ENCODE measurements at regions not wholly inside any gene's neighbourhood (a gene's known extent, or its start where the extent isn't known, plus 50 kb on each side); places are given as distances from the start of the nearest gene placed in this dataset.

DNA sequence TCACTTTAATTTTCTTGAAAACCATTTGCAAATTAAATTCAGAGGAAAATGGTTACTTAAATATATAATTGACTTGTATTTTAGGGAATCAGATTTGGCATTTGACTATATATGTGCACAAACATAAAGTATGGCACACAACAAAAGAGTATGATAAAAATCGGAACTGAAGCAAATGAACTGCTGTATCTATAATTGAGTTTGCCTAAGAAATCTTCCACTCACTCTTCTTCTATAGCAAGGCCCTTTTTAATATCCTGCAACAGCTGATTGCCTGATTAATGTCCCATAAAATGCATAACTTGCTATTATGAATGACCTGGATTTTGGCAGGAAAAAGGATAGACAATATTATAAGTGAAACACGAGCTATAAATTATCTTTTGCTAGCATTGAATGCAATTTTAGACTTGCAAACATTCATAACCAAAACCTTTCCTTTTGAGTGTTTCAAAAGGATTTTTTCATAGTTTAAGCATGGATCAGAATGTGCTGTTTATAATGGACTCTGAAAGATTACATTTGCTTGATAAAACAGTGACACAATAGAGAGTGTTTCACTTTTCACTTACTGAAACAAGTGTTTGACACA, 2204.3 kb downstream of the MRPL39 start:
- TF ChIP-seq, protein P1, sequence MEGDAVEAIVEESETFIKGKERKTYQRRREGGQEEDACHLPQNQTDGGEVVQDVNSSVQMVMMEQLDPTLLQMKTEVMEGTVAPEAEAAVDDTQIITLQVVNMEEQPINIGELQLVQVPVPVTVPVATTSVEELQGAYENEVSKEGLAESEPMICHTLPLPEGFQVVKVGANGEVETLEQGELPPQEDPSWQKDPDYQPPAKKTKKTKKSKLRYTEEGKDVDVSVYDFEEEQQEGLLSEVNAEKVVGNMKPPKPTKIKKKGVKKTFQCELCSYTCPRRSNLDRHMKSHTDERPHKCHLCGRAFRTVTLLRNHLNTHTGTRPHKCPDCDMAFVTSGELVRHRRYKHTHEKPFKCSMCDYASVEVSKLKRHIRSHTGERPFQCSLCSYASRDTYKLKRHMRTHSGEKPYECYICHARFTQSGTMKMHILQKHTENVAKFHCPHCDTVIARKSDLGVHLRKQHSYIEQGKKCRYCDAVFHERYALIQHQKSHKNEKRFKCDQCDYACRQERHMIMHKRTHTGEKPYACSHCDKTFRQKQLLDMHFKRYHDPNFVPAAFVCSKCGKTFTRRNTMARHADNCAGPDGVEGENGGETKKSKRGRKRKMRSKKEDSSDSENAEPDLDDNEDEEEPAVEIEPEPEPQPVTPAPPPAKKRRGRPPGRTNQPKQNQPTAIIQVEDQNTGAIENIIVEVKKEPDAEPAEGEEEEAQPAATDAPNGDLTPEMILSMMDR (IDR thresholded peaks at IDR 0.05; ENCODE audit: poor library complexity, severe bottlenecking) = no peak
- Histone ChIP-seq H3K36me3 (ENCODE audit: low read depth) (no peaks in the 10 kb centered on the region), H3K27me3 (ENCODE audit: insufficient read depth, poor library complexity, severe bottlenecking) (peaks cover 21% of the 10 kb centered on the region), H3K9me3 (ENCODE audit: severe bottlenecking) (no peaks in the 10 kb centered on the region), H3K27ac (ENCODE audit: poor library complexity, severe bottlenecking) (no peak overlapping the region), H3K4me1 (ENCODE audit: insufficient read depth, poor library complexity, severe bottlenecking) (no peaks in the 10 kb centered on the region), H3K4me3 (ENCODE audit: severe bottlenecking) (no peak overlapping the region)
- no peak for ATAC-seq (ENCODE audit: low read depth)
- no peak for DNase-seq (ENCODE audit: low spot score)

DNA sequence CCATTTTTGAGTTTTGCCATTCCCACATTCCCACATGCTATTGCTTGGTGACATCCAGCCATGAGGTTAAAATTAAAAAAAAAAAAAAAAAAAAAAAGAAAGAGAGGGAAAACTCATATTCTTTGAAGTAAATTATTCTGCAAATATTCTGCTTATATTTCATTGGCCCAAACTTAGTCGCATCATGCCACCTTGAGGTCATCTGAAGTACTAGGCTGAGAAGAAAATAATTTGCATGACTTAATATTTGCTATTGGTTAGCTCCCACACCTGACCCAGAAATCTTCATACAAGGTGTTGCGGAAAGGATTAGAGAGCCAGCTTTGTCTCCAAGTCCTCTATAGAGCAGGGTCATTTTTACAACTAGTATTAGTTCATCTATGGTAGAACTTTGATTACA, 2206.0 kb downstream of the MRPL39 start:
- TF ChIP-seq, protein P1 (IDR thresholded peaks at IDR 0.05; ENCODE audit: poor library complexity, severe bottlenecking) = peak; percentile 49
- Histone ChIP-seq H3K27me3 (ENCODE audit: insufficient read depth, poor library complexity, severe bottlenecking) (peaks cover 24% of the 10 kb centered on the region), H3K9me3 (ENCODE audit: severe bottlenecking) (no peaks in the 10 kb centered on the region), H3K27ac (ENCODE audit: poor library complexity, severe bottlenecking) (no peak overlapping the region), H3K4me1 (ENCODE audit: insufficient read depth, poor library complexity, severe bottlenecking) (no peaks in the 10 kb centered on the region), H3K36me3 (ENCODE audit: low read depth) (no peaks in the 10 kb centered on the region), H3K4me3 (ENCODE audit: severe bottlenecking) (no peak overlapping the region)
- ATAC-seq (ENCODE audit: low read depth) (peak; percentile 59; the same call in 2 of the 3 replicates), DNase-seq (ENCODE audit: low spot score) (no peak)

DNA sequence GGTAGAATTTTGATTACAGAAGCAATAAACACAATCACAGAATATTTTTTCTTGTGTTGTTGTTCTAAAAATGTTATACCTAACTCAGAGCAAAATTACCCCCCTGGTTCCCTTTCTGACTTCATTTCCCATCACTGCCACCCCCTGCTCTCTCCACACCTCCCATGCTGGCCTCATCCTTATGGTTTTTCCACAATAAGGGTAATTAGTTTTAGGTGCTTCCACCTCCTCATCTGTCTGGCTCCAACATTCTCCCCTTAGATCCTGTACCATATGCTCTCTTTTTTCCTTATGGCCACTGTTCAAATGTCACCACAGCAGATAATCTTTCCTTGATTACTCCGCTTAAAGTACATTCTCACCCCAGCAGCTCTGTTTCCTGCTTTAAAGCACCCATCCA, 2208.6 kb downstream of the MRPL39 start:
- Histone ChIP-seq H3K27ac (ENCODE audit: poor library complexity, severe bottlenecking) (no peak overlapping the region), H3K4me1 (ENCODE audit: insufficient read depth, poor library complexity, severe bottlenecking) (no peaks in the 10 kb centered on the region), H3K9me3 (ENCODE audit: severe bottlenecking) (no peaks in the 10 kb centered on the region), H3K4me3 (ENCODE audit: severe bottlenecking) (no peak overlapping the region), H3K36me3 (ENCODE audit: low read depth) (no peaks in the 10 kb centered on the region), H3K27me3 (ENCODE audit: insufficient read depth, poor library complexity, severe bottlenecking) (peaks cover 14% of the 10 kb centered on the region)
- no peak for DNase-seq (ENCODE audit: low spot score)
- TF ChIP-seq, protein P1 (IDR thresholded peaks at IDR 0.05; ENCODE audit: poor library complexity, severe bottlenecking) = no peak
- no peak for ATAC-seq (ENCODE audit: low read depth)

DNA sequence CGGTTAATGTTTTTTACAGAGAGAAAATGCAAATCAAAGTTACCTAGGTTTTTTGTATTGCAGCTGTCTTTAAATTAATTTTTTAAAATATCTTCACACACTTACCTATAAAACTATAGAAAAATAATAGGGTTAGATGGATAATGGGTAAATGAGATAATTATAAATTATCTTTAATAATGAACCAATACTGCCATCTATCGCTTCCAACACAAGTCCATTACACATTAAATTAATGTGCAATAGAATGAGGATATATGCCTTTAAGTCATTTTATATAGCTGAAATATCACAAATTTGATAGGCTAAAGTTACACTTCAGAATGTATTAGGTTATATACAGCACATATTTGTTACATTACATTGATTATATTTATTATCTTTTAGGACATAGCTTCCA, 2212.8 kb downstream of the MRPL39 start:
- TF ChIP-seq, protein P1 (IDR thresholded peaks at IDR 0.05; ENCODE audit: poor library complexity, severe bottlenecking) = peak; percentile 24
- ATAC-seq (ENCODE audit: low read depth) (no peak), DNase-seq (ENCODE audit: low spot score) (no peak)
- no peaks in the 10 kb centered on the region for H3K4me1 ChIP-seq (ENCODE audit: insufficient read depth, poor library complexity, severe bottlenecking)
- H3K9me3 ChIP-seq (ENCODE audit: severe bottlenecking) = no peaks in the 10 kb centered on the region
- no peak overlapping the region for H3K4me3 ChIP-seq (ENCODE audit: severe bottlenecking)
- H3K27me3 ChIP-seq (ENCODE audit: insufficient read depth, poor library complexity, severe bottlenecking) = peaks cover 4% of the 10 kb centered on the region
- H3K27ac ChIP-seq (ENCODE audit: poor library complexity, severe bottlenecking) = no peak overlapping the region
- no peaks in the 10 kb centered on the region for H3K36me3 ChIP-seq (ENCODE audit: low read depth)

DNA sequence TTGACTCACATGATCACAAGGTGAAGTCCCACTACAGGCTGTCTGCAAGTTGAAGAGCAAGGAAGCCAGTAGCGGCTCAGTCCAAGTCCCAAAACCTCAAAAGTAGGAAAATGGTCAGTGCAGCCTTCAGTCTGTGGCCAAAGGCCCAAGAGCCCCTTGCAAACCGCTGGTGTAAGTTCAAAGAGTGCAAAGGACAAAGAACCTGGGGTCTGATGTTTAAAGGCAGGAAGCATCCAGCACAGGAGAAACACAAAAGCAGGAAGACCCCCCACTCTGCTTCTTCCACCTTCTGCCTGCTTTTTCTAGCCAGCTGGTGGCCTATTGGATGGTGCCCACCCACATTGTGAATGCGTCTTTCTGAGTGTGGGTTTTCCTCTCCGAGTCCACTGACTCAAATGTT, 2222.6 kb downstream of the MRPL39 start:
- Histone ChIP-seq H3K4me1 (ENCODE audit: insufficient read depth, poor library complexity, severe bottlenecking) (no peaks in the 10 kb centered on the region), H3K27ac (ENCODE audit: poor library complexity, severe bottlenecking) (no peak overlapping the region), H3K36me3 (ENCODE audit: low read depth) (no peaks in the 10 kb centered on the region), H3K9me3 (ENCODE audit: severe bottlenecking) (no peaks in the 10 kb centered on the region), H3K27me3 (ENCODE audit: insufficient read depth, poor library complexity, severe bottlenecking) (no peaks in the 10 kb centered on the region), H3K4me3 (ENCODE audit: severe bottlenecking) (no peak overlapping the region)
- no peak for DNase-seq (ENCODE audit: low spot score)
- no peak for ATAC-seq (ENCODE audit: low read depth)
- TF ChIP-seq, protein P1 (IDR thresholded peaks at IDR 0.05; ENCODE audit: poor library complexity, severe bottlenecking) = no peak

Data from RWPE2 (cell line).